ENCODE measurements at regions not wholly inside any gene's neighbourhood (a gene's known extent, or its start where the extent isn't known, plus 50 kb on each side); places are given as distances from the start of the nearest gene placed in this dataset.

DNA sequence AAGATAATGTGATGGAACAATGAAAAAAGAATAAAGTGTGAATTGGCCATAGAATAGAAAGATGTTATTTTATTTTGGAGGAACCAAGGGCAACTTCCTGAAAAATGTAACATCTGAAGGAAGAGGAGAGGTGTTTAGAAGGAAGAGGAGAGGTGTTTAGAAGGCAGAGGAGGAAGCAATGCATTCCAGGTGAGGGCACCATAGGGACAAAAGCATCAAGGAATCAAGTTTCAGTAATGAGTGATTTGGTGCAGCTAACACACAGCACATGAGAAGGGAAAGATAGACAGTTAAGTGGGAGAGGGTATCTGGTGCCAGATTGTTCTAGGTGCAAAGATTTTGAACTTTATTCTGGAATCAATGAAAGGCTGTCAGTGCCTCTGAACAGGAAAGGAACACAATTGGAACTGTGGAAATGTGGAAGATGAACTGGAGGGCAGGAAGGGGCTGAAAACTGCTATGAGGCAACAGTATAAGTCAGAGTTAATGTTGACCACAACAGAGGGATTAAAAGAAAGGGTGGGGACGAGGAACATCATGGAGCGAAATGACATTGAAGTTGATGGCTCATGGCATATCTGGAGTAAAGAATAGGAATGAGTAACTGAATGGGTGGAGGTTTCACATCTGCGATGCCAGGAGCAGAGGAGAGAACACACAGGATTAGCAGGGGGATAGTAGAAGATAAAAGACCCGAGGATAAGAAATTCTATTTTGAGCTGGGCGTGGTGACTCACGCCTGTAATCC is 326.6 kb downstream of the LRIG3 start:
- no peak for DNase-seq

DNA sequence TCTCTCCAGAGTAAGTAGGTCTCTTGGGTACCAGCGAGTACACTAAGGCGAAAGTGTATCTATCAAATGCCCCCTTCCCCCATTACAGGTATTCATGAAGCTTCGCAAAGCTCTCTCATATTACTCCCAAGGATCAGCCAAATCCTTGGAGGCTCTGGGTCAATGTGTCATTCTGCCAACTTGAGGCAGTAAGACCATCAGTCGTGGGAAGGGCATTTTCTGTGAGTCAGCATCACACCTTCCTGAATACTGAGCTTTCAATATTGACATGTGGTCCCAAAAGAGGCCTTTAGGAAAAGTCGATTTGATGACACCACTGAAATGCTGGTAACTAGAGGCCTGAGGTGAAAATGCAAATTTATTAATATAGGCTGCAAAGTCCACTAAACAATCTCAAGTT is 323.9 kb downstream of the LRIG3 start:
- DNase-seq: no peak

- no peak for DNase-seq
These were observed 318.8 kb downstream of the LRIG3 start for GRCh38 chr12:58601529-58601928.

DNA sequence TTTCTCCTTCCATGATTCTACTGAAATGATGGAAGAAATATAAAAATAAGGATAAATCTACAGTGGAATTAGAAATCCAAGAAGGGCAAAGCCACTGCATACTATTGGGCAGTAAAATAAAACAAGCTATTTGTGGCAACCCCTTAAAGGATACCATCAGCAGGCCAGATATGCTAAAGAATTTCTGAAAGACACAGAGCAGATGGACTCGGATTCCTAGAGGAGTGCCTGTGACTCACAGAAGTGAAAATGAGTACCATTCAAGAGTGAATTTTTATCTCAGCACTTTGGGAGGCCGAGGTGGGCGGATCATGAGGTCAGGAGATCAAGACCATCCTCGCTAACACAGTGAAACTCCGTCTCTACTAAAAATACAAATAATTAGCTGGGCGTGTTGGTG is 318.1 kb downstream of the LRIG3 start:
- no peak for DNase-seq

DNA sequence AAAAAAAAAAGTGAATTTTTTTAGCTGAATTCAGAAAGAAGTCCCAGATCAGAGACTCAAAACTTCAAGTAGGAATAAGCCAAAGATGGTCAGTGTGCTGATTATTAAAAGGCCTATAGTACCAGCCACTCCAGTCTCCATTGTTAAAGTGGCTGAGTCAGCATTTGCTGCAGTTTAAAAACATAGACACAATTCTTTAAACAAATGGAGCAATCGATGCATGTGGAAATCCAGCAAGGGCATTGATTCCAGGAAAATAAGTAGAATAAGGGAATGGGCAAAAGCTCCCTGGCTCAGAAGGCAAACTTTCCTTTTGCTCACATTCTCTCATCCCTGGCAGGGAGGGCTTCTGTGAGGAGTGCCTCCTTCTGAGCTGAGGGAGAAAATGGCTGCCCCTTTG is 317.6 kb downstream of the LRIG3 start:
- DNase-seq: no peak

GRCh38 chr12:58607805-58608204 is 312.5 kb downstream of the LRIG3 start:
- no peak for DNase-seq

- DNase-seq: no peak
These were observed 311.6 kb downstream of the LRIG3 start for GRCh38 chr12:58608711-58609110.

DNA sequence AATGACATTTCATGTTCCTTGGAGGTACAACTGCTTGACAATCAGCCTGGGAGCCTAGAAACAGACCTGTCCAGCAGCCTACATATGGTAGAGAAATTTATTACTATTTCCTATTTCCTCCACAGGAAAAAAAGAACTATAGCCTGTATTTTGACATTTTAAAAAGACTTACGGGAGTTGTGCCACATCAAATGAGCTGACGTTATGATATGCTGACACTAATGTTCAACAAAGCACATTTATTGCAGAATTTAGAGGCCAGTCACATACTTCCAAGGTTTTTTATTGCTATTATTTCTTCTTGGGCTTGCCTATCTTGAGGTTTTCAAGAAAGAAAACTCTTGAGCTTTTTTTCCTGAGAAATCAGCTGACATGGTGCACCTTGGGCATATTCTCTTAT is 305.3 kb downstream of the LRIG3 start:
- DNase-seq: no peak

DNA sequence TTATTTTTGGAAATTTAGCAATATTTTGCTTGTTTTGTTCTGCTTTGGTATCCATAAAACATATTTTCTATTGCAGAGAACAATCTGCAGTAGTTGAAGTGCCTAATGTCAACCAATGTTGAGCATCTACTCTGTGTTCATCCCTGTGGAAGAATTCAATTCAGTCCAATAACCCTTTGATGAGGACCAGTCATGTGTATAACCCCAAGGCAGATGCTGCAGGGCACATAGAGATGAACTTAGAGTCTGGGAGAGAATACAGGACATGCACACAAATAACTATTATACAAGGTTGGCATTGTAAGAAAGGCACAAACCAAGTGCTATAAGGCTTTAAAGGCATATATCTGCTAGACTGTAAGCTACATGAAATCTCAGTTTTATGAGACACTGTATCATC is 304.7 kb downstream of the LRIG3 start:
- no peak for DNase-seq

DNA sequence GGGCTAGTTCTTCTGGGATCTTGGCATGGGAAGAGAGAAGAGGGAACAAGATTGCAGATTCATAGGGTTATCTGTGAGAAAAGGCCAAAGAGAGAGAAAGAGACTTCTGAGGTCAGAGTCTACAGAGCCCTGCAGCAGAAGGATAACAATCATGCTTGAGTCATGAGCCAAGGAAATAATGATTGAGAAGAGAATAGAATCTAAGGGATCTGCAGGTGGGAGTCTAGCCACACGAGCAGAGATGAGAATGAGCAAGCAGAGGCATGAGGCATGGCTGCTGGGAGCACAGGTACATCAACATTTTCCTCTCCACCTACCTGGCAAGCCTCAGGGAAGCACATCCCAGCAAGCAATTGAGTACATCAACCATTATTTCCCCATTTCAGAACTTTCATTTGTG is 303.7 kb downstream of the LRIG3 start:
- DNase-seq: no peak

GRCh38 chr12:58621126-58621525 is 299.2 kb downstream of the LRIG3 start:
- DNase-seq: no peak

GRCh38 chr12:58629376-58629775 is 290.9 kb downstream of the LRIG3 start:
- DNase-seq: no peak

DNA sequence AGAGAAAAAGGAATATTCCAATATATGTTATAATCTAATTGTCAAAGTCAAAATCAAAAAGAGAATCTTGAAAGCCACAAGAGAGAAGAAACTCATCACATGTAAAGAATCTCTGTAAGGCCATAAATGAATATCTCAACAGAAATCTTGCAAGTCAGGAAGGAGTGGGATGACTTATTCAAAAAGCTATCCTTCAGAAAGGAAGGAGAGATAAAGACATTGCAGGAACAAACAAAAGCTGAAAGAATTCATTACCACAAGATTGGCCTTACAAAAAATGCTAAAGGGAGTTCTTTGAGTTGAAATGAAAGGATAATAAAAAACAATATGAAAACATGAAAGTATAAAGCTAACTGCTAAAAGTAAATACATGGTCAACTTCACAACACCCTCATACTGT is 286.8 kb downstream of the LRIG3 start:
- DNase-seq: no peak

GRCh38 chr12:58639318-58639934 is 280.9 kb downstream of the LRIG3 start:
- no peak for DNase-seq

DNA sequence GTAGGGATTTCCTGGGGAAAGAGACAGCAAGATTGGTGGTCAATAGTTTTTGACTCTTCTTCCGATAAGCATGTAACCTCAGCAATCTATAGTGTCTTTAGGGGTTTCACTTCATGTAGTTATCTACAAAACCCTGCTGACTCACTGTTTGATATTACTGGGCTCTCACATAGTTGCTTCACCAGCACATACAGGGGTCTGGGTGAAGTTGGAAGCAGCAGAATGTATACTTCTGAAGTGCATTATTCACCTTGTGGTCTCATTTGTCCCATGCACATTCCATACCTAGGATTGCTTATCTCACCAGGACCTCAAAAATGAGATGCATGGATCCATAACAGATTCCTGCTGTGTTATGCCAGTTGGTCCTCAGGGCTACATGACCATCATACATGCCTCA is 280.0 kb downstream of the LRIG3 start:
- DNase-seq: no peak

GRCh38 chr12:58645946-58646345 is 274.4 kb downstream of the LRIG3 start:
- DNase-seq: no peak

GRCh38 chr12:58647495-58647894 is 272.8 kb downstream of the LRIG3 start:
- no peak for DNase-seq

GRCh38 chr12:58648176-58648575 is 272.1 kb downstream of the LRIG3 start:
- no peak for DNase-seq

GRCh38 chr12:58651850-58652249 is 268.5 kb downstream of the LRIG3 start:
- DNase-seq: no peak

DNA sequence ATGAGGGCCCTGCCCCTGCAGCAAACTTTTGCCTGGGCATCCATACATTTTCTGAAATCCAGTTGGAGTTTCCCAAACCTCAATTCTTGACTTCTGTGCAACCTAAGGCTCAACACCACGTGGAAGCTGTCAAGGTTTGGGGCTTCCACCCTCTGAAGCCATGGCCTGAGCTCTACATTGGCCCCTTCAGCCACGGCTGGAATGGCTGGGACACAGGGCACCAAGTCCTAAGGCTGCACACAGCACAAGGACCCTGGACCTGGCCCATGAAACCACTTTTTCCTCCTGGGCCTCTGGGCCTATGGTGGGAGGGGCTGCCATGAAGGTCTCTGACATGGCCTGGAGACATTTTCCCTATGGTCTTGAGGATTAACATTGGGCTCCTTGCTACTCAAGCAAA is 266.3 kb downstream of the LRIG3 start:
- no peak for DNase-seq

- DNase-seq: no peak
These were observed 264.9 kb downstream of the LRIG3 start for GRCh38 chr12:58655375-58655774.

DNA sequence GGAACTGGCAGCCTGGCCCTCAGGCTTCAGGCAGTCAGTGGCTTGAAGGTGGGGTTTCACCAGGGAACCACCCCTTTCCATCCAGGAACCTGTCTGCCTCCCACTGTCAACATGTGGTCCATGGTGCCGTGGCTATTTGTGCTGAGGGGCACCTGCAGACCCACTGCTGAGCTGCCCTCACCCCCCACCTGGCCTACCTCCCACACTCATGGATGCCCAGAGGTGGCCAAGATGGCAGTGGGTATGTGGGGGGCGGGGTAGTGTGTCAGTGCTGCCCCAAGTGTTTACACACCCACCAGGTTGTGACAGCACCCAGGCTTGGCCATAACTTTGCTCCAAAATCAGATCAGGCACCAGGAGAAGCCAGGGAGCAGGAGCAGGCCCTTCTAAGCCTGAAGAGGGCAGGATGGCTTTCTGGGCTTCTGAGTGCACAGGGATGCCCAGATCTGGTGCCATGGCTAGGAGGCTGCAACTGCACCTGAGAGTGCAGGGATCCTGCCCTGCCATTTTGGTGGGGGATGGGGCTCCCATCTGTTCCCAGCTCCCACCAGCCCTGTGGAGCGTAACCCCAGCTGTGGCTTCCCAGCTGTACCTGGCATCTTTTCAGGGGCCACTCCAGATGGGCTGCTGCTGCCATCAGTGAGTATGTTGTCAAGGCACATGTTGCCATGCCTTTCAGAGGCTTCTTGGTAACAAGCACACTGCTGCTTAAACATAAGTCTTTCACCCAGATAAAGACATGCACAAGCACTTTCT is 263.9 kb downstream of the LRIG3 start:
- no peak for DNase-seq

GRCh38 chr12:58657190-58657589 is 263.1 kb downstream of the LRIG3 start:
- no peak for DNase-seq

DNA sequence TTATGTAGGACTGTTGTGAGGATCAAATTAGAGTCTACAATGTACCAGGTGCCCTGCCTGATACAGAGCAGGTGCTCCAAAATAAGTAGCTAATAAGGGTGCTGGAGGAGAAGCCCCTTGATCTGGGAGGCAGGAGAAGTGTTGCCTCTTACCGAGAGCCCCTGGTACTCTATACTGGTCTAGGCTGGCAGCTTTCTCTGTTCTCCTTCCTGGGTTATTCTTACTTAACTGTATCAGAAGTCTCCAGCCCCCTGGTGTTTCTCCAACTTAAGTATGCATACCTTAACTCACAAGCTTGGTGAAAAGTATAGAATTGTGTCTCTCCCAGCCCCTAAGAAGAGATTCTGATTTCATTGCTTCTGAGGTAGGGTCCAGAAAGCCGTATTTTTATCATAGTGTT is 254.9 kb downstream of the LRIG3 start:
- no peak for DNase-seq

Data from femur (tissue), 1 donor.